Glutamatergic neuron (in vitro differentiated cells): ENCODE measurements at regions not wholly inside any gene's neighbourhood (a gene's known extent, or its start where the extent isn't known, plus 50 kb on each side); places are given as distances from the start of the nearest gene placed in this dataset.

Source experiments
- DNase-seq: peaks from one replicate; pipeline ENCODE4 v3.0.0; 2022
- H3K27ac Mint-ChIP-seq: one replicate; pipeline ENCODE4 v1.8.0; 2020; ENCODE audit warnings: mild to moderate bottlenecking, mixed read lengths, inconsistent platforms; ENCODE audit not compliant: unreplicated experiment
- H3K27me3 Mint-ChIP-seq: one replicate; pipeline ENCODE4 v1.8.0; 2020; ENCODE audit warnings: mild to moderate bottlenecking, moderate library complexity, mixed read lengths, inconsistent platforms; ENCODE audit not compliant: unreplicated experiment
- H3K36me3 Mint-ChIP-seq: one replicate; pipeline ENCODE4 v1.8.0; 2020; ENCODE audit warnings: mild to moderate bottlenecking, mixed read lengths, inconsistent platforms; ENCODE audit not compliant: unreplicated experiment
- H3K4me1 Mint-ChIP-seq: one replicate; pipeline ENCODE4 v1.8.0; 2020; ENCODE audit warnings: mild to moderate bottlenecking, low read depth, mixed read lengths, inconsistent platforms; ENCODE audit not compliant: unreplicated experiment
- H3K4me3 Mint-ChIP-seq: one replicate; pipeline ENCODE4 v1.8.0; 2020; ENCODE audit warnings: mild to moderate bottlenecking, mixed read lengths, inconsistent platforms; ENCODE audit not compliant: unreplicated experiment
- H3K9me3 Mint-ChIP-seq: one replicate; pipeline ENCODE4 v1.8.0; 2020; ENCODE audit warnings: mild to moderate bottlenecking, moderate library complexity, mixed read lengths, inconsistent platforms; ENCODE audit not compliant: unreplicated experiment
- TF ChIP-seq, protein P1 (sequence below): fragments of 200-600 bp; sonication (generic); IDR thresholded peaks from one replicate; pipeline ENCODE4 v1.5.0; 2021; ENCODE audit not compliant: partially characterized antibody, unreplicated experiment

DNA sequence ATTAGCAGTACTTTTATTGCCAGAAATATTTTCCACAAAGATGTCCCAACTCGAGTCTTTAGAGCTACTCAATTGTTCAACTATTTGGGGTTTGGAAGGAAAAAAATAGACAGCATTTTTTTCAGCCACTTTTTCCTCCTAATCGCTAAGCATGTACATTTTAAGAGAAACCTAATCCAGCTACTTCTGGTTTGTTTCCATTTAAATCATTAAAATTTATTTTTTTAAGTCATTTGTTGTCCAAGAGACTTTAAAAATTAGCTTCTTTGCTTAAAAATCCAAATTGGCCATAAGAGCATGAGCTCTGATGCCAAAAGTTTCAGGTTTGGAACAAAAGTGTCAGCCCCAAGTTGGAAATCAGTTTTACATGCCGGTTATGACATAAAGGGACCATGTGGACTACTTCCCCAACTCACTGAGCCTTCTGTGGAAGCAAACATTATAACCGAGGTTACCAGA lies 186.3 kb upstream of the INTU start:
- Mint-ChIP-seq H3K9me3 (no peaks in the 10 kb centered on the region), H3K27me3 (no peaks in the 10 kb centered on the region), H3K36me3 (no peaks in the 10 kb centered on the region), H3K27ac (no peak overlapping the region), H3K4me1 (peaks cover 10% of the 10 kb centered on the region), H3K4me3 (no peak overlapping the region)
- DNase-seq: no peak
- TF ChIP-seq, protein P1, sequence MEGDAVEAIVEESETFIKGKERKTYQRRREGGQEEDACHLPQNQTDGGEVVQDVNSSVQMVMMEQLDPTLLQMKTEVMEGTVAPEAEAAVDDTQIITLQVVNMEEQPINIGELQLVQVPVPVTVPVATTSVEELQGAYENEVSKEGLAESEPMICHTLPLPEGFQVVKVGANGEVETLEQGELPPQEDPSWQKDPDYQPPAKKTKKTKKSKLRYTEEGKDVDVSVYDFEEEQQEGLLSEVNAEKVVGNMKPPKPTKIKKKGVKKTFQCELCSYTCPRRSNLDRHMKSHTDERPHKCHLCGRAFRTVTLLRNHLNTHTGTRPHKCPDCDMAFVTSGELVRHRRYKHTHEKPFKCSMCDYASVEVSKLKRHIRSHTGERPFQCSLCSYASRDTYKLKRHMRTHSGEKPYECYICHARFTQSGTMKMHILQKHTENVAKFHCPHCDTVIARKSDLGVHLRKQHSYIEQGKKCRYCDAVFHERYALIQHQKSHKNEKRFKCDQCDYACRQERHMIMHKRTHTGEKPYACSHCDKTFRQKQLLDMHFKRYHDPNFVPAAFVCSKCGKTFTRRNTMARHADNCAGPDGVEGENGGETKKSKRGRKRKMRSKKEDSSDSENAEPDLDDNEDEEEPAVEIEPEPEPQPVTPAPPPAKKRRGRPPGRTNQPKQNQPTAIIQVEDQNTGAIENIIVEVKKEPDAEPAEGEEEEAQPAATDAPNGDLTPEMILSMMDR: no peak

DNA sequence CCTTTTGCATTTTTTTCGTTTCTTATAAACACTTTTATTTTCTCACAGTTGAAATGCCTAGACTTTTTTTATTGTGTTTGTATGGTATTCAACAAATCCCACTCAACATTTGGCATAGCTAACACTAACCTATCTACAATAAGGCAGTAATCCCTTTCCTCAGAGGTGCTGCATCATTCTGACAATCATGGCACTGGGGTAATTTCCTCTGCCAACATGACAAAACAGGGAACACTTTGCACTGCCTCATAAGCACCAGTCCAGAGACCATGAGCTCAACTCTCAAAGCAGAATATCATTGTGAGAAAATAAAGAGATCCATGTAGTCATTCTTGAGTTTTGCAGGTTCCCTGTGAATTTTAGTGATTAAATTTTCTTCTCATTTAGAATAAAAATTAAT lies 183.8 kb upstream of the INTU start:
- no peaks in the 10 kb centered on the region for H3K27me3 Mint-ChIP-seq
- DNase-seq: no peak
- no peaks in the 10 kb centered on the region for H3K4me1 Mint-ChIP-seq
- H3K9me3 Mint-ChIP-seq: no peaks in the 10 kb centered on the region
- H3K36me3 Mint-ChIP-seq: no peaks in the 10 kb centered on the region
- no peak overlapping the region for H3K4me3 Mint-ChIP-seq
- H3K27ac Mint-ChIP-seq: no peak overlapping the region
- TF ChIP-seq, protein P1: no peak

DNA sequence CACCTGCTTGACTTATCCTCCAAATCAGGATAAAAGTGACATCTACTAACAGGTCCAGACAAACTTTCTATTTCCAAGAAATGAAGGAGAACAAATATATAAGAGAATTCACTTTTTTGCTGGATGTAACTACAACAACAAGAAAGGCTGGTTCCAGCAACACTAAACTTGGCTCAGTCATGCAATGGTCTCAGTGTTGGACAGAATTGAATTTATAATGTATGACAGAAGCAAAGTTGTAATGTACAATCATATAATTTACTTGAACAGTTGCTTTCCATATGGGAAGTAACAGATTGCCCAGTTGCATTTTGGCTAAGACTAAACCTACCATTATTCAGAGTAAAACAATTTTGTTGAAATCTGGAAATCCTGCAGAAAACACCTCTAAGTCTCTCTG lies 183.3 kb upstream of the INTU start:
- Mint-ChIP-seq H3K9me3 (no peaks in the 10 kb centered on the region), H3K4me3 (no peak overlapping the region), H3K4me1 (no peaks in the 10 kb centered on the region), H3K27ac (no peak overlapping the region), H3K27me3 (no peaks in the 10 kb centered on the region), H3K36me3 (no peaks in the 10 kb centered on the region)
- TF ChIP-seq, protein P1: no peak
- no peak for DNase-seq

DNA sequence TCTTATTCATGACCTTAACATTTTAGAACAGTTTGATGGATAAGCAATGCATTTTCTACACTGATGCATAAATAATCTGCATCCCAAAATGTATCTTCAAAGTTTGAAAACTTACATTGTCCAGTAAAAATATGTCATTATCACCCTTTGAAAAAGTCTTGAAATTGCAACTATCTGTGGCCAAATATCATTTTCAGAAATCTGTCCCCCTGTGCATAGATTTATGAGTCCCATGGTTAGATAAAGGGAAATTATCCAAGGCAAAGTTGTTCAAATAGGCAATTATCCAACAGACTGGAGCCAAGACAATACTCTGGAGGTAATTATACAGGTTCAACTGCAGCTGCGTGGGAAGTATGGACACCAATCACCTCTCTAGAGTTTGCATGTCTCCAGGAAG lies 182.5 kb upstream of the INTU start:
- H3K36me3 Mint-ChIP-seq: no peaks in the 10 kb centered on the region
- no peaks in the 10 kb centered on the region for H3K9me3 Mint-ChIP-seq
- H3K27ac Mint-ChIP-seq: no peak overlapping the region
- DNase-seq: no peak
- no peaks in the 10 kb centered on the region for H3K4me1 Mint-ChIP-seq
- no peak overlapping the region for H3K4me3 Mint-ChIP-seq
- TF ChIP-seq, protein P1: no peak
- no peaks in the 10 kb centered on the region for H3K27me3 Mint-ChIP-seq

DNA sequence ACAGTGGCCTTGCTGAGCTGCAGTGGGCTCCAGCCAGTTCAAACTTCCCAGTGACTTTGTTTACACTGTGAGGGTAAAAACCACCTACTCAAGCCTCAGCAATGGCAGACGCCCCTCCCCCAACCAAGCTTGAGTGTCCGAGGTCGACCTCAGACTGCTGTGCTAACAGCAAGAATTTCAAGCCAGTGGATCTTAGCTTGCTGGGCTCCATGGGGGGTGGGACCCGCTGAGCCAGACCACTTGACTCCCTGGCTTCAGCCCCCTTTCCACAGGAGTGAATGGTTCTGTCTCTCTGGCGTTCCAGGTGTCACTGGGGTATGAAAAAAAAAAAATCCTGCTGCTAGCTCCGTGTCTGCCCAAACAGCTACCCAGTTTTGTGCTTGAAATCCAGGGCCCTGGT lies 168.9 kb upstream of the INTU start:
- DNase-seq: no peak
- TF ChIP-seq, protein P1: no peak
- Mint-ChIP-seq H3K27me3 (peaks cover 2% of the 10 kb centered on the region), H3K36me3 (no peaks in the 10 kb centered on the region), H3K27ac (no peak overlapping the region), H3K4me1 (no peaks in the 10 kb centered on the region), H3K9me3 (no peaks in the 10 kb centered on the region), H3K4me3 (no peak overlapping the region)
